ENCODE measurements at regions not wholly inside any gene's neighbourhood (a gene's known extent, or its start where the extent isn't known, plus 50 kb on each side); places are given as distances from the start of the nearest gene placed in this dataset.

- DNase-seq (ENCODE audit: low spot score), result no peak
These were observed 91.5 kb upstream of the BEND6 start for GRCh38 chr6:56863366-56863765.

GRCh38 chr6:56862415-56863175 is 92.3 kb upstream of the BEND6 start:
- no peak for DNase-seq (ENCODE audit: low spot score)

GRCh38 chr6:56860475-56860874 is 94.4 kb upstream of the BEND6 start:
- DNase-seq (ENCODE audit: low spot score), result no peak

- DNase-seq (ENCODE audit: low spot score), result no peak
These were observed 98.8 kb upstream of the BEND6 start for GRCh38 chr6:56856036-56856580.

- no peak for DNase-seq (ENCODE audit: low spot score)
These were observed 100.8 kb upstream of the BEND6 start for GRCh38 chr6:56854086-56854485.

- no peak for DNase-seq (ENCODE audit: low spot score)
These were observed 101.4 kb upstream of the BEND6 start for GRCh38 chr6:56853541-56853940.

GRCh38 chr6:56852260-56853010 is 102.5 kb upstream of the BEND6 start:
- DNase-seq (ENCODE audit: low spot score), result no peak

GRCh38 chr6:56851541-56852259 is 103.2 kb upstream of the BEND6 start:
- peak; percentile 23 for DNase-seq (ENCODE audit: low spot score)

- no peak for DNase-seq (ENCODE audit: low spot score)
These were observed 103.8 kb upstream of the BEND6 start for GRCh38 chr6:56851074-56851473.

- DNase-seq (ENCODE audit: low spot score), result no peak
These were observed 104.3 kb upstream of the BEND6 start for GRCh38 chr6:56850626-56851025.

GRCh38 chr6:56849896-56850295 is 105.0 kb upstream of the BEND6 start:
- DNase-seq (ENCODE audit: low spot score), result no peak

- DNase-seq (ENCODE audit: low spot score), result no peak
These were observed 106.8 kb upstream of the BEND6 start for GRCh38 chr6:56848105-56848504.

- DNase-seq (ENCODE audit: low spot score), result no peak
These were observed 109.9 kb upstream of the BEND6 start for GRCh38 chr6:56845032-56845431.

GRCh38 chr6:56843476-56844349 is 111.2 kb upstream of the BEND6 start:
- peak; percentile 50 for DNase-seq (ENCODE audit: low spot score)

- no peak for DNase-seq (ENCODE audit: low spot score)
These were observed 112.0 kb upstream of the BEND6 start for GRCh38 chr6:56842686-56843475.

GRCh38 chr6:56841751-56842150 is 113.2 kb upstream of the BEND6 start:
- DNase-seq (ENCODE audit: low spot score), result no peak

GRCh38 chr6:56841381-56841749 is 113.5 kb upstream of the BEND6 start:
- DNase-seq (ENCODE audit: low spot score), result no peak

- DNase-seq (ENCODE audit: low spot score), result no peak
These were observed 114.2 kb upstream of the BEND6 start for GRCh38 chr6:56840467-56841380.

- DNase-seq (ENCODE audit: low spot score), result no peak
These were observed 115.2 kb upstream of the BEND6 start for GRCh38 chr6:56839533-56840183.

Data from CD4-positive, alpha-beta T cell treated with Interleukin-15 for 4 hours (primary cell).